Liver (tissue), 8 donors: ENCODE measurements at regions not wholly inside any gene's neighbourhood (a gene's known extent, or its start where the extent isn't known, plus 50 kb on each side); places are given as distances from the start of the nearest gene placed in this dataset.

Experiments used
- DNase-seq: peaks from one replicate; pipeline ENCODE4 v3.0.0-alpha.2; 2017; ENCODE audit warnings: low spot score
- H3K27ac ChIP-seq, 2 donors: one replicate each; pipeline ENCODE4 v1.7.0; 2013; ENCODE audit warnings: inconsistent platforms in 2 of 2, low read length in 2 of 2, control low read depth in 1 of 2, low read depth in 1 of 2, mild to moderate bottlenecking in 1 of 2
- H3K27me3 ChIP-seq, 4 donors: one replicate each; pipeline versions ENCODE4 v1.6.1 to v1.7.0; 2013; ENCODE audit warnings: low read length in 3 of 4, inconsistent platforms in 1 of 4, mild to moderate bottlenecking in 1 of 4, moderate library complexity in 1 of 4; ENCODE audit not compliant: control insufficient read depth in 4 of 4, insufficient read depth in 4 of 4
- H3K36me3 ChIP-seq, 4 donors: one replicate each; pipeline versions ENCODE4 v1.6.1 to v1.7.0; 2013; ENCODE audit warnings: low read length in 3 of 4, mild to moderate bottlenecking in 3 of 4, low read depth in 1 of 4, moderate library complexity in 1 of 4; ENCODE audit not compliant: control insufficient read depth in 4 of 4, insufficient read depth in 3 of 4
- H3K4me1 ChIP-seq, 4 donors: one replicate each; pipeline versions ENCODE4 v1.6.1 to v1.7.0; 2013; ENCODE audit warnings: low read length in 3 of 4, mild to moderate bottlenecking in 3 of 4, moderate library complexity in 1 of 4; ENCODE audit not compliant: control insufficient read depth in 4 of 4, insufficient read depth in 4 of 4
- H3K4me3 ChIP-seq, 3 donors: one replicate each; pipeline versions ENCODE4 v1.6.1 to v1.7.0; 2013; ENCODE audit warnings: low read length in 3 of 3, control low read depth in 1 of 3, low read depth in 1 of 3, mild to moderate bottlenecking in 1 of 3
- H3K9ac ChIP-seq, 2 donors: one replicate each; pipeline ENCODE4 v1.7.0; 2013; ENCODE audit warnings: low read length in 2 of 2, mild to moderate bottlenecking in 2 of 2, moderate library complexity in 2 of 2, control low read depth in 1 of 2, low read depth in 1 of 2
- H3K9me3 ChIP-seq, 4 donors: one replicate each; pipeline versions ENCODE4 v1.6.1 to v1.7.0; 2013; ENCODE audit warnings: low read length in 3 of 4; ENCODE audit not compliant: control insufficient read depth in 4 of 4
- ATF3 ChIP-seq: IDR thresholded peaks from 2 replicates; pipeline ENCODE4 v1.6.1; 2016; ENCODE audit warnings: antibody characterized with exemption
- CTCF ChIP-seq: fragments of 150-350 bp; IDR thresholded peaks from 2 replicates; pipeline ENCODE4 v1.5.1; 2017; ENCODE audit warnings: improper control_type of control experiment, low read depth, low read length; ENCODE audit not compliant: missing input control
- EGR1 ChIP-seq, 2 donors: IDR thresholded peaks; 2 replicates each; pipeline ENCODE4 v1.6.1; 2016 to 2018; ENCODE audit warnings: antibody characterized with exemption in 2 of 2, low read depth in 2 of 2
- FOXA1 ChIP-seq: IDR thresholded peaks from 2 replicates; pipeline ENCODE4 v1.6.1; 2016; ENCODE audit warnings: antibody characterized with exemption
- FOXA2 ChIP-seq: IDR thresholded peaks from 2 replicates; pipeline ENCODE4 v1.6.1; 2016; ENCODE audit warnings: antibody characterized with exemption
- GABPA ChIP-seq, 2 donors: IDR thresholded peaks in 1 of 2; conservative IDR thresholded peaks in 1 of 2; 2 replicates each; pipeline ENCODE4 v1.6.1; 2016; ENCODE audit warnings: antibody characterized with exemption in 2 of 2, mild to moderate bottlenecking in 1 of 2, moderate library complexity in 1 of 2
- HNF4A ChIP-seq, 2 donors: conservative IDR thresholded peaks; 2 replicates each; pipeline ENCODE4 v1.6.1; 2016; ENCODE audit warnings: antibody characterized with exemption in 2 of 2, mild to moderate bottlenecking in 2 of 2
- HNF4G ChIP-seq: IDR thresholded peaks from 2 replicates; pipeline ENCODE4 v1.6.1; 2016; ENCODE audit warnings: antibody characterized with exemption
- MAX ChIP-seq: IDR thresholded peaks from 2 replicates; pipeline ENCODE4 v1.6.1; 2016; ENCODE audit warnings: antibody characterized with exemption
- NR2F2 ChIP-seq: IDR thresholded peaks from 2 replicates; pipeline ENCODE4 v1.6.1; 2016; ENCODE audit warnings: antibody characterized with exemption
- RAD21 ChIP-seq, 2 donors: IDR thresholded peaks; 2 replicates each; pipeline ENCODE4 v1.6.1; 2016; ENCODE audit warnings: antibody characterized with exemption in 2 of 2, mild to moderate bottlenecking in 2 of 2
- REST ChIP-seq: IDR thresholded peaks from 2 replicates; pipeline ENCODE4 v1.6.1; 2016; ENCODE audit warnings: antibody characterized with exemption, mild to moderate bottlenecking
- RXRA ChIP-seq, 2 donors: IDR thresholded peaks; 2 replicates each; pipeline ENCODE4 v1.6.1; 2017 to 2018; ENCODE audit warnings: antibody characterized with exemption in 2 of 2, mild to moderate bottlenecking in 1 of 2
- SP1 ChIP-seq: IDR thresholded peaks from 2 replicates; pipeline ENCODE4 v1.6.1; 2018; ENCODE audit warnings: antibody characterized with exemption, mild to moderate bottlenecking
- TAF1 ChIP-seq: conservative IDR thresholded peaks from 2 replicates; pipeline ENCODE4 v1.6.1; 2016; ENCODE audit warnings: antibody characterized with exemption, mild to moderate bottlenecking
- YY1 ChIP-seq: IDR thresholded peaks from 2 replicates; pipeline ENCODE4 v1.6.1; 2016; ENCODE audit warnings: antibody characterized with exemption, mild to moderate bottlenecking
- ZBTB33 ChIP-seq: IDR thresholded peaks from 2 replicates; pipeline ENCODE4 v1.6.1; 2016; ENCODE audit warnings: antibody characterized with exemption
- WGBS: extraction: QIAGEN DNeasy Blood & Tissue Kit; methylation state at CpG from one replicate; pipeline ENCODE4 v1.1.7; 2013; 5-methylcytosine and 5-hydroxymethylcytosine counted together
- donor health status: healthy.
- donor health status: healthy.
- donor health status: healthy.
- donor health status: healthy.
- donor health status: healthy.

GRCh38 chr6:54624779-54625178 lies 221.8 kb upstream of the FAM83B start:
- Histone ChIP-seq H3K4me3 (no peak overlapping the region), H3K27ac (no peak overlapping the region), H3K27me3 (no peaks in the 10 kb centered on the region), H3K4me1 (no peaks in the 10 kb centered on the region), H3K36me3 (no peaks in the 10 kb centered on the region), H3K9ac (no peak overlapping the region), H3K9me3 (no peaks in the 10 kb centered on the region)
- DNase-seq = no peak
- WGBS = 92% methylated on average over 5 of the region's 5 CpGs
- no peak for TF ChIP-seq GABPA (IDR thresholded peaks at IDR 0.05 in 1 of 2, conservative IDR thresholded peaks at IDR 0.05 in 1 of 2)

- Histone ChIP-seq H3K4me1 (peaks cover 2 to 12% (median 7%) of the 10 kb centered on the region in 4 donors), H3K4me3 (no peak overlapping the region), H3K27ac (no peak overlapping the region), H3K9me3 (no peaks in the 10 kb centered on the region), H3K9ac (no peak overlapping the region), H3K27me3 (no peaks in the 10 kb centered on the region), H3K36me3 (no peaks in the 10 kb centered on the region)
- DNase-seq = no peak
- WGBS = 82% methylated on average over 1 of the region's 1 CpG
- TF ChIP-seq SP1 (no peak), NR2F2 (no peak), YY1 (no peak), FOXA1 (no peak), RXRA (IDR thresholded peaks at IDR 0.05) (no peak)
These were observed 217.4 kb upstream of the FAM83B start for GRCh38 chr6:54629131-54629530.

GRCh38 chr6:54632984-54633565 lies 213.5 kb upstream of the FAM83B start:
- 60% methylated on average over 2 of the region's 2 CpGs for whole genome bisulfite sequencing

GRCh38 chr6:54633601-54634000 lies 213.0 kb upstream of the FAM83B start:
- Histone ChIP-seq H3K4me3 (peak overlapping the region in 2 of 3 donors; percentile 15 to 47), H3K27me3 (no peaks in the 10 kb centered on the region), H3K36me3 (no peaks in the 10 kb centered on the region), H3K27ac (no peak overlapping the region), H3K9me3 (no peaks in the 10 kb centered on the region), H3K9ac (no peak overlapping the region), H3K4me1 (peaks cover 2 to 13% (median 9%) of the 10 kb centered on the region in 4 donors)
- no peak for DNase-seq
- 21% methylated on average over 4 of the region's 4 CpGs for WGBS
- TF ChIP-seq REST (no peak), ZBTB33 (no peak), FOXA2 (no peak), CTCF (no peak), HNF4G (peak; percentile 22), YY1 (peak; percentile 56), EGR1 (IDR thresholded peaks at IDR 0.05; ENCODE audit: low read depth in 2 of 2) (no peak), RXRA (IDR thresholded peaks at IDR 0.05) (peak in 1 of 2 donors; percentile 7), SP1 (no peak), ATF3 (peak; percentile 45), RAD21 (IDR thresholded peaks at IDR 0.05) (peak in 1 of 2 donors; percentile 14)

More at GRCh38 chr6:54632984-54633565, 213.5 kb upstream of the FAM83B start:
- H3K4me3 ChIP-seq = peak overlapping the region in 2 of 3 donors; percentile 15 to 47
- no peak overlapping the region for H3K27ac ChIP-seq
- no peaks in the 10 kb centered on the region for H3K36me3 ChIP-seq
- peaks cover 2 to 13% (median 9%) of the 10 kb centered on the region in 4 donors for H3K4me1 ChIP-seq
- H3K9me3 ChIP-seq = no peaks in the 10 kb centered on the region
- no peak overlapping the region for H3K9ac ChIP-seq
- no peak for DNase-seq
- no peaks in the 10 kb centered on the region for H3K27me3 ChIP-seq
- TF ChIP-seq MAX (no peak), TAF1 (no peak), FOXA1 (no peak), HNF4A (conservative IDR thresholded peaks at IDR 0.05) (no peak), RXRA (IDR thresholded peaks at IDR 0.05) (no peak), SP1 (no peak), YY1 (no peak)
